SJSA1 (cell line): ENCODE measurements at regions not wholly inside any gene's neighbourhood (a gene's known extent, or its start where the extent isn't known, plus 50 kb on each side); places are given as distances from the start of the nearest gene placed in this dataset.

Experiments used
- DNase-seq, 2 experiments: peaks; one replicate each; pipeline ENCODE4 v3.0.0-alpha.2; 2015 to 2020; ENCODE audit warnings: low spot score in 2 of 2, low read depth in 1 of 2
- H3K27ac ChIP-seq: fragments of 250-450 bp; sonication (Bioruptor Pico); 2 replicates; pipeline ENCODE4 v1.5.1; 2020; ENCODE audit warnings: mild to moderate bottlenecking, moderate library complexity
- H3K27me3 ChIP-seq: fragments of 250-450 bp; sonication (Bioruptor Pico); replicated peaks from 2 replicates; pipeline ENCODE4 v1.5.1; 2020; ENCODE audit warnings: mild to moderate bottlenecking, moderate library complexity
- H3K36me3 ChIP-seq: fragments of 250-450 bp; sonication (Bioruptor Pico); 2 replicates; pipeline ENCODE4 v1.5.1; 2020; ENCODE audit warnings: mild to moderate bottlenecking
- H3K4me1 ChIP-seq: fragments of 250-450 bp; sonication (Bioruptor Pico); replicated peaks from 2 replicates; pipeline ENCODE4 v1.6.1; 2021; ENCODE audit warnings: mild to moderate bottlenecking
- H3K4me3 ChIP-seq: fragments of 250-450 bp; sonication (Bioruptor Pico); 2 replicates; pipeline ENCODE4 v1.5.1; 2020; ENCODE audit warnings: mild to moderate bottlenecking
- H3K9me3 ChIP-seq: fragments of 250-450 bp; sonication (Bioruptor Pico); replicated peaks from 2 replicates; pipeline ENCODE4 v1.5.1; 2020; ENCODE audit warnings: mild to moderate bottlenecking

GRCh38 chr2:118529908-118530599 lies 317.4 kb downstream of the EN1 start:
- no peaks in the 10 kb centered on the region for H3K4me1 ChIP-seq
- H3K9me3 ChIP-seq, result no peaks in the 10 kb centered on the region
- H3K27me3 ChIP-seq, result no peaks in the 10 kb centered on the region
- H3K36me3 ChIP-seq, result no peaks in the 10 kb centered on the region
- no peak overlapping the region for H3K27ac ChIP-seq
- no peak for DNase-seq
- H3K4me3 ChIP-seq, result no peak overlapping the region

DNA sequence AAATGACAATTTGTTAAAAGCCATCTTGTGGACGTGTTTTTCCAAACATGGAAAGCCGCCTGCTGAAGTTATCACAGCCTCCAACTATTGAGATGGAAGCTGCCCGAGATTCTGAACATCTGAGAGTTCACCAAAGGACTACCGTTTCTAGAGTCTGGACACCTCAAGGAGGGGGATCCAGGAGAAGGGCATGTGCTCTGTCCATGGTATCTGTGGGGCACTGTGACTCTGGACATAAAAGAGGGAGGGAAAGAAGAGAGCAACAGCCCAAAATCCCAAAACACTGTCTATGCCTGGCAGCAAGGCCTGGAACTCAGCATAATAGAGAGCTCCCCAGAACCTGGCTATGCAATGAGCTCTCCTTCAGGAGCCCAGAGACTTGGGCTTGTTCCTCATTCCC lies 319.9 kb downstream of the EN1 start:
- H3K36me3 ChIP-seq, result no peaks in the 10 kb centered on the region
- DNase-seq, result no peak
- no peaks in the 10 kb centered on the region for H3K27me3 ChIP-seq
- H3K9me3 ChIP-seq, result no peaks in the 10 kb centered on the region
- H3K27ac ChIP-seq, result no peak overlapping the region
- no peak overlapping the region for H3K4me3 ChIP-seq
- H3K4me1 ChIP-seq, result no peaks in the 10 kb centered on the region

GRCh38 chr2:118525346-118525745 lies 322.1 kb downstream of the EN1 start:
- no peak for DNase-seq
- no peaks in the 10 kb centered on the region for H3K27me3 ChIP-seq

GRCh38 chr2:118524911-118525310 lies 322.5 kb downstream of the EN1 start:
- no peak for DNase-seq
- H3K9me3 ChIP-seq, result no peaks in the 10 kb centered on the region
- no peak overlapping the region for H3K4me3 ChIP-seq
- H3K4me1 ChIP-seq, result no peaks in the 10 kb centered on the region
- H3K27ac ChIP-seq, result no peak overlapping the region
- H3K27me3 ChIP-seq, result no peaks in the 10 kb centered on the region
- no peaks in the 10 kb centered on the region for H3K36me3 ChIP-seq

More at GRCh38 chr2:118525346-118525745, 322.1 kb downstream of the EN1 start:
- H3K27ac ChIP-seq, result no peak overlapping the region
- H3K4me1 ChIP-seq, result no peaks in the 10 kb centered on the region
- H3K4me3 ChIP-seq, result no peak overlapping the region
- no peaks in the 10 kb centered on the region for H3K9me3 ChIP-seq
- no peaks in the 10 kb centered on the region for H3K36me3 ChIP-seq

GRCh38 chr2:118523761-118524160 lies 323.7 kb downstream of the EN1 start:
- Histone ChIP-seq H3K36me3 (no peaks in the 10 kb centered on the region), H3K27ac (no peak overlapping the region), H3K4me3 (no peak overlapping the region), H3K9me3 (no peaks in the 10 kb centered on the region), H3K4me1 (no peaks in the 10 kb centered on the region), H3K27me3 (no peaks in the 10 kb centered on the region)
- DNase-seq, result no peak

GRCh38 chr2:118521960-118522359 lies 325.5 kb downstream of the EN1 start:
- Histone ChIP-seq H3K36me3 (no peaks in the 10 kb centered on the region), H3K9me3 (no peaks in the 10 kb centered on the region), H3K4me3 (no peak overlapping the region), H3K27me3 (no peaks in the 10 kb centered on the region), H3K27ac (no peak overlapping the region), H3K4me1 (no peaks in the 10 kb centered on the region)
- DNase-seq, result no peak

DNA sequence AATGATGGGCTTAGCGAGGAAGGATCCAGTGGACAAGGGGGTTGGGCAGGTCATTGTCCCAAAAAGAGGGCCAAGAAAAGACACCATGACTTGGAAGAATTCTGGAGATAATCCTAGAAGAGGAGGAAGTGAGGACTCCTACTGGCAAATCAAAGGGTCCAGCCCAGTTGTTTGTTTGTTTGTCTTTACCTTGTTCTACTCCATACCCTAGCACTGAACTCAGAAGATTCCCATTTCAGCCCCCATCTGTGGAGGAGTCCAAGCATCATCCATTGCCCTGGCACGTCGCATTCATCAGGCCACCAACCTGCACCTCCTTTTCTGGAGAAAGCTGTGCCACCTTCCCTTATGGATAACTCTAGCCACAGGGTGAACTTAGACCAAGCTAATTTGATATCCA lies 326.2 kb downstream of the EN1 start:
- no peaks in the 10 kb centered on the region for H3K4me1 ChIP-seq
- no peaks in the 10 kb centered on the region for H3K27me3 ChIP-seq
- DNase-seq, result no peak
- H3K9me3 ChIP-seq, result no peaks in the 10 kb centered on the region
- no peaks in the 10 kb centered on the region for H3K36me3 ChIP-seq
- no peak overlapping the region for H3K27ac ChIP-seq
- H3K4me3 ChIP-seq, result no peak overlapping the region

- H3K4me1 ChIP-seq, result no peaks in the 10 kb centered on the region
- H3K4me3 ChIP-seq, result no peak overlapping the region
- no peaks in the 10 kb centered on the region for H3K36me3 ChIP-seq
- H3K27ac ChIP-seq, result no peak overlapping the region
- H3K27me3 ChIP-seq, result no peaks in the 10 kb centered on the region
- no peaks in the 10 kb centered on the region for H3K9me3 ChIP-seq
- no peak for DNase-seq
Observed at GRCh38 chr2:118520246-118520645, 327.2 kb downstream of the EN1 start.

DNA sequence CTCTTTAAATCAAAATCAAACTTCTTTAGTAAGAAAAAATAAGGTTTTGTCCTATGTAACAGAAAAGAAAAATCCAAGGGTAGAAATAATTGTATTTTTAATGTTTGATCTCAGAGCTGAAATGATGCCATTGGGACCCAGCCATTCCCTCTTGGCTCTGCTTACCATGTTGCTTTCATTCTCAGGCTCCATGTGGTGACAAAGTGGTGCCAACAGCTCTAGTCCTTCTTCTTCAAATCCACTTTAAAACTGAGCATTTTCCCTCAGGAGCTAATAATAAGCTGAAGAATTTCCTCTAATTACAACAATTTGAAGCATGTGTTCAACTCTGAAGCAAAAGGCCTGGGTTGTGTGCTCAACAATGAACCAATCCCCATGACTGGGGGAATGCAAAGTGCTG lies 327.9 kb downstream of the EN1 start:
- Histone ChIP-seq H3K36me3 (no peaks in the 10 kb centered on the region), H3K27me3 (no peaks in the 10 kb centered on the region), H3K4me3 (no peak overlapping the region), H3K4me1 (no peaks in the 10 kb centered on the region), H3K27ac (no peak overlapping the region), H3K9me3 (no peaks in the 10 kb centered on the region)
- DNase-seq, result no peak

- no peaks in the 10 kb centered on the region for H3K4me1 ChIP-seq
- H3K9me3 ChIP-seq, result no peaks in the 10 kb centered on the region
- no peaks in the 10 kb centered on the region for H3K36me3 ChIP-seq
- DNase-seq, result no peak
- H3K27me3 ChIP-seq, result no peaks in the 10 kb centered on the region
- no peak overlapping the region for H3K27ac ChIP-seq
- no peak overlapping the region for H3K4me3 ChIP-seq
Observed at GRCh38 chr2:118510807-118511206, 336.6 kb downstream of the EN1 start.

- H3K36me3 ChIP-seq, result no peaks in the 10 kb centered on the region
- H3K9me3 ChIP-seq, result no peaks in the 10 kb centered on the region
- H3K27me3 ChIP-seq, result no peaks in the 10 kb centered on the region
- no peaks in the 10 kb centered on the region for H3K4me1 ChIP-seq
- no peak overlapping the region for H3K4me3 ChIP-seq
- no peak overlapping the region for H3K27ac ChIP-seq
- no peak for DNase-seq
Observed at GRCh38 chr2:118509319-118510004, 338.0 kb downstream of the EN1 start.

DNA sequence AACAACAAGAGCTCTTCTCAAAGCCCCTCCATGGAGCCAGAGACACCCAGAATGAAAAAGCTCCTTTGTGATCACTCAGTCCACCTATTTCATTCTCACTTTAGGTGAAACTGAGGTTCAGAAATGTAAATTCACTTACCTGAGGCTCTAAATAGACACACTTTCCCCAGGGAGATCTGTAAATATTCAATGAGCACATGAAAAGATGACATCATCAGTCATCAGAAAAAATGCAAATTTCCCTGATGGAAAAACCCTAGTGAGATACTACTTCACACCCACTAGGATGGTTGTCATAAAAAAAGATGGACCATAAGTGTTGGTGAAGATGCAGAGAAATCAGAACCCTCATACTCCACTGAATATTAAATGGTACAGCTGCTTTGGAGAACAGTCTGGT lies 339.2 kb downstream of the EN1 start:
- Histone ChIP-seq H3K27me3 (no peaks in the 10 kb centered on the region), H3K4me1 (no peaks in the 10 kb centered on the region), H3K36me3 (no peaks in the 10 kb centered on the region), H3K4me3 (no peak overlapping the region), H3K27ac (no peak overlapping the region), H3K9me3 (no peaks in the 10 kb centered on the region)
- DNase-seq, result no peak

GRCh38 chr2:118505436-118505835 lies 342.0 kb downstream of the EN1 start:
- H3K9me3 ChIP-seq, result no peaks in the 10 kb centered on the region
- no peak for DNase-seq
- no peak overlapping the region for H3K27ac ChIP-seq
- H3K27me3 ChIP-seq, result no peaks in the 10 kb centered on the region
- no peaks in the 10 kb centered on the region for H3K4me1 ChIP-seq
- no peak overlapping the region for H3K4me3 ChIP-seq
- H3K36me3 ChIP-seq, result no peaks in the 10 kb centered on the region

DNA sequence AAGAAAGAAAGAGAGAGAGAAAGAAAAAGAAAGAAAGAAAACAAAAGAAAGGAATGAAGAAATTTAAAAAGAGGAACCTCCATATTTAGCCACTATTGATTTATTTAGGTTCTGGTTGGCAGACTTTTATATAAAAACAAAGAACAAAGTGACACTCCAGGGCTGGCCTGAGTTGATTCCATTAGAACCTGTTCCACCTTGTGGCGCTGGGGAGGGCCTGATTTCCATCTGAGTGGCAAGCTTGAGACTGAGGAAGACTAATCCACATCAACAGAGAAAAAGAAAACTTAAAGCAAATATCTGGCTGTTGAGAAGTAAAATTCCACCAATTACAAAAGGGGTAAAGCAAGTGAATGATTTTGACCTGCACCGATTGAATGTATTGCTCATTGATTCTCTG lies 345.3 kb downstream of the EN1 start:
- Histone ChIP-seq H3K4me1 (no peaks in the 10 kb centered on the region), H3K36me3 (no peaks in the 10 kb centered on the region), H3K27me3 (no peaks in the 10 kb centered on the region), H3K9me3 (no peaks in the 10 kb centered on the region), H3K4me3 (no peak overlapping the region), H3K27ac (no peak overlapping the region)
- DNase-seq, result no peak

DNA sequence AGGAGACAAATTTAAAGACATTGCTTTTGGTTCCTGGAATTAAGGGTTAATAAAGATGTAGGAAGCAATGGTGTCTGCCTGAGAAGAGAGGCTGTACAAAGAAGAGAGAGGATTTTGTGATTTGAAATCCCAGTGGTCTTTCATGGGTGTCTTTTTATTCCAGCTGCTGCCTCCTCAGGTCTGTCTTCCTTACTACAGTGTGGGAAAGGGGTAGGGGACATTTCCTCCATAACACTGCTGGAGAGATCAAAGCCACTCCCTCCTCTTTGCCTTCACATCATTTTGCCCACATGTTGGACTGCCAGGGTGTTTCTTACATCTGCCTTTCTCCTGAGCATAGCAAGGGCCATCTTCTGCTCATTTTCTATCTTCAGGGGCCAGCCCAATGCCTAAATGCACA lies 348.5 kb downstream of the EN1 start:
- no peak for DNase-seq
- H3K27ac ChIP-seq, result no peak overlapping the region
- H3K36me3 ChIP-seq, result no peaks in the 10 kb centered on the region
- no peaks in the 10 kb centered on the region for H3K27me3 ChIP-seq
- H3K4me3 ChIP-seq, result no peak overlapping the region
- H3K9me3 ChIP-seq, result no peaks in the 10 kb centered on the region
- H3K4me1 ChIP-seq, result no peaks in the 10 kb centered on the region
